ENCODE measurements at regions not wholly inside any gene's neighbourhood (a gene's known extent, or its start where the extent isn't known, plus 50 kb on each side); places are given as distances from the start of the nearest gene placed in this dataset.

- no peak for TF ChIP-seq POLR2A (IDR thresholded peaks at IDR 0.05)
- TF ChIP-seq, protein P1, sequence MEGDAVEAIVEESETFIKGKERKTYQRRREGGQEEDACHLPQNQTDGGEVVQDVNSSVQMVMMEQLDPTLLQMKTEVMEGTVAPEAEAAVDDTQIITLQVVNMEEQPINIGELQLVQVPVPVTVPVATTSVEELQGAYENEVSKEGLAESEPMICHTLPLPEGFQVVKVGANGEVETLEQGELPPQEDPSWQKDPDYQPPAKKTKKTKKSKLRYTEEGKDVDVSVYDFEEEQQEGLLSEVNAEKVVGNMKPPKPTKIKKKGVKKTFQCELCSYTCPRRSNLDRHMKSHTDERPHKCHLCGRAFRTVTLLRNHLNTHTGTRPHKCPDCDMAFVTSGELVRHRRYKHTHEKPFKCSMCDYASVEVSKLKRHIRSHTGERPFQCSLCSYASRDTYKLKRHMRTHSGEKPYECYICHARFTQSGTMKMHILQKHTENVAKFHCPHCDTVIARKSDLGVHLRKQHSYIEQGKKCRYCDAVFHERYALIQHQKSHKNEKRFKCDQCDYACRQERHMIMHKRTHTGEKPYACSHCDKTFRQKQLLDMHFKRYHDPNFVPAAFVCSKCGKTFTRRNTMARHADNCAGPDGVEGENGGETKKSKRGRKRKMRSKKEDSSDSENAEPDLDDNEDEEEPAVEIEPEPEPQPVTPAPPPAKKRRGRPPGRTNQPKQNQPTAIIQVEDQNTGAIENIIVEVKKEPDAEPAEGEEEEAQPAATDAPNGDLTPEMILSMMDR (IDR thresholded peaks at IDR 0.05): no peak
- TF ChIP-seq POLR2AphosphoS5 (IDR thresholded peaks at IDR 0.05): no peak
- TF ChIP-seq EP300 (IDR thresholded peaks at IDR 0.05): no peak
These were observed 875.6 kb upstream of the ROBO1 start for GRCh38 chr3:80643421-80643820.

All from suprapubic skin (tissue), 4 donors.